GM18520 (cell line): ENCODE measurements at regions not wholly inside any gene's neighbourhood (a gene's known extent, or its start where the extent isn't known, plus 50 kb on each side); places are given as distances from the start of the nearest gene placed in this dataset.

ENCODE experiments used
- ATAC-seq: cut with Tn5 transposase; IDR thresholded peaks from one replicate; pipeline ENCODE4 v1.9.1; 2021; ENCODE audit not compliant: unreplicated experiment

DNA sequence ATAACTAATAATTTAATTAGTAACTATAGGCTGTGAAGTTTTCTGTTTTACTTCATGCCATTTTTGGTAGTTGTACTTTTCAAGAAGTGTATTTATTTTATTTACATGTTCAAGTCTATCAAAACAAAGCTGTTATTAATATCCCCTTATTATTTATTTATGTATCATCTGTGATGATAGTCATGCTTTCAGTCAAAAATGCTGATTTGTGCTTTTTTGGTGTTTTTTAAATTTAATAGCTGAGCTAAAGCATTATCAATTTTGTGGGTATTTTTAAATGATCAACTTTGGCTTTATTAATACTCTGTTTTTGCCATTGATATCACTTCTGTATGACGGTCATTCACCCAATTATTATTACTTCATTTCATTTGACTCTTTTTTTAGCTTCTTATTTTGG, 1229.2 kb upstream of the CADM2 start:
- ATAC-seq, result no peak

- no peak for ATAC-seq
These were observed 1224.1 kb upstream of the CADM2 start for GRCh38 chr3:83734656-83735055.

DNA sequence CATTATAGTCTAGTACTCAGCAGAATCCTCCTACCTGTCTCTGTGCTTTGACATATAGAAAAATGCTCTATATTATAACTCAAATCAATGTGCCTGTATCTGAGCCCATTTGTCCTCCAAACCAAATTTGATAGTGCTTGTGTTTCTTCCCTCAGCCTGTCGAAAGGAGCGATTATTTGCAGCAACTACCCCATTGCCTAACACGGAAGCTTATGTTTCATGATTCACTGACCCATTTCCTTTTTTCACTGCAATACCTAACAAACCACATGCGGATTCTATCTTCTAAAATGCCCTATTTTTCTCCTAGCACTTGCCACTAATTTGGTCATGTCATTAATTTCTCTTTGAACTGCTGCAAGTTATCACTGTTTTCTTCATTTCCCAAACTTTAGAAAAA, 1220.6 kb upstream of the CADM2 start:
- ATAC-seq, result no peak

DNA sequence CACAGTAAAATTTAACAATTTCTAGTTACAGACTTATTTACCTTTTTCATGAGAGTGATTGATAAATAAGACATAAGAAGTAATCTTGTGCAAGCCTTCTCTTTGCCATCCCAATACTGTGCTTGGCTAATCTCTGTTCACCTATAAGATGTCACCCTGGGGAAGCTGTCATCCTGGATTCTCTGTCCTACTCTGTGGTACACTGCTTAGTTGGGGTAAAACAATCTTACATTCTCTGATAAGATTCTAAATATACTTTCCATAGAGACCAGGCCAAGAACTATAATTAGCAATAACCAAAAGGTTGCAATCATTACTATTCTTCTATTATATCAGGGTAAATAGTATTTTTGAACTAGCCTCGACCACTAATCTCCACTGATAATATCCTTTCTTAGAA, 1218.3 kb upstream of the CADM2 start:
- no peak for ATAC-seq

GRCh38 chr3:83765956-83766355, 1192.8 kb upstream of the CADM2 start:
- ATAC-seq, result no peak

GRCh38 chr3:83769791-83770663, 1188.8 kb upstream of the CADM2 start:
- no peak for ATAC-seq

DNA sequence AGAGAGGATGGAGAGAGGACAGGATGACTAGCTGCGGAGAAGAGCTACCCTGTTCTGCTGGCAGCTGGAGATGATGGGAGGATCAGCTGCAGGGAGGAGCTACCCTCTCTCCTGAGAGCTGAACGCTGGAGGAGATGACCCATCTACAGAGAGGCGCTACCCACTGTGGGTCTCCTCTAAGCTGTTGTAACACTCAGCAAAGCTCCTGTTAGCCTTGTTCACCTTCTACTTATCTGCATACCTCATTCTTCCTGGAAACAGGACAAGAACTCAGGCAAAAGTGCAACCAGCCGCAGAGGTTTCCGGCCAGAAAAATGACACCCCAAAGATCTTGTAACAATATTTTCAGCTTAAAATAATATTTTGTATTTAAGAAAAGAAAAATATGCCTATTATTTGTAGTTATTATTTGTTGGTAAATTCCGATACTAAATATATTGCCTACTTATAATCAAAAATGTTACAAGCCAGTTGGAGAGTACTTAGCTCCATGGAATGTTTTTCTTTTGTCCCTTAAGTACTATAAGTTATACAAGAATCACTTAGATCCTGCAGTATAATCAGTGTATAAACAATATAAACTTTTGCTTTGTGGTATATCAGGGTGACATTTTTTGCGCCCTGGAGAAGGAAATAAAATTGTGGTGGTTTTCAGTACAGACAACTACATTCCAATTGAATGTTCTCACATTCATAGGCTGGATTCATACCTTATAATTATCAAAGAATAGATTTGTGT, 1188.0 kb upstream of the CADM2 start:
- no peak for ATAC-seq

- ATAC-seq, result no peak
These were observed 1156.0 kb upstream of the CADM2 start for GRCh38 chr3:83802801-83803200.

- ATAC-seq, result no peak
These were observed 1151.3 kb upstream of the CADM2 start for GRCh38 chr3:83807511-83807910.

DNA sequence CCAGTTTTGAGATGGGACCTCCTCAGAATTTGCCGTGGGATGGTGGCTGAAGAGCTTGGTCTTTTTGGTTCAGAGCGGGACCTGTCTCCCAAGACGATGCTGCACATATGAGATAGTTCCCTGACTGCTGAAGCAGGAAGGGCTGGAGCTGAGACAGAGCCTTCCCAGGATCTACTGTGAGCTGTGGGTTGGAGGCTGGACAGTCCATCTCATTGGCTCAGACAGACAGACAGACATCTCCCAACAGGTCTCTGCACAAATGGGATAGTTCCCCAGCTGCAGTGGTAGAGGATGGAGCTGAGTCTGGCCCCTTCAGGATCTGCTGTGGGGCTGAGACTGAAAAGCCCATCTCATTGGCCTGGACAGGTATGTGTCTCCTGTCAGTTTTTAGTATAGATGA, 1145.6 kb upstream of the CADM2 start:
- no peak for ATAC-seq

GRCh38 chr3:83816653-83817052, 1142.1 kb upstream of the CADM2 start:
- no peak for ATAC-seq

- ATAC-seq, result no peak
These were observed 1137.3 kb upstream of the CADM2 start for GRCh38 chr3:83821506-83821905.

DNA sequence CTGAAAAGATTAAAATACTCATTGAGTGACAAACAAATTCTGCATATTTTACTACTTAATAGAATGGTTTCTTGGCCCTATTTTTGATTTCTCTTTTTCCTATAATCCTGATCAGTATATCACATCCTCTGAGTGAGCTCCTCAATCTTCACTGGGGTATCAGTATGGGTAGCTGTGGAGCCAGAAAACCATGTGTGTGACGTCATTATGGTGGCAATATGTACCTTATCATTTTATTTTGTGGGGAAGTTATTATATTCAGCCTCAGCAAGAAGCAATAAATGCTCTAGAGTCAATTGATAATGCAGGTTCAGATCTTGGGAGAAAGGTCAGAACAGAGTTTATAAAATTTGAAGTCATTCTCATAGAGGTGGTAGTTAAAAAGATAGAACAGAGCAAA, 1135.7 kb upstream of the CADM2 start:
- ATAC-seq, result no peak

DNA sequence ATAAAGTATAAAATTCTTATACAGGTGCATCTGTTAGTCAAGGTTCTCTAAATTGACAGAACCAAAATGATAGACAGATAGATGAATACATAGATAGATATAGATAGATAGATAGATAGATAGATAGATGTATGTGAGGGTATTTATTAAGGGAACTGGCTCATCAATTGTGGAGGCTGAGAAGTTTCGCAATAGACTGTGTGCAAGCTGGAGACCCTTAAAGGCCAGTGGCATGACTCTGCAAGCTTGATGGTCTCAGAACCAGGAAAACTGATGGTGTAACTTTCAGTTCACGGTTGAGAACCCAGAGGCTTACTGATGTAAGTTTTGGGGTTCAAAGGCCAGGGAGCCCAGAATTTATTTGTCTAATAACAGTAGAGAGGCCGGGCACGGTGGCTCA, 1123.7 kb upstream of the CADM2 start:
- ATAC-seq, result no peak

DNA sequence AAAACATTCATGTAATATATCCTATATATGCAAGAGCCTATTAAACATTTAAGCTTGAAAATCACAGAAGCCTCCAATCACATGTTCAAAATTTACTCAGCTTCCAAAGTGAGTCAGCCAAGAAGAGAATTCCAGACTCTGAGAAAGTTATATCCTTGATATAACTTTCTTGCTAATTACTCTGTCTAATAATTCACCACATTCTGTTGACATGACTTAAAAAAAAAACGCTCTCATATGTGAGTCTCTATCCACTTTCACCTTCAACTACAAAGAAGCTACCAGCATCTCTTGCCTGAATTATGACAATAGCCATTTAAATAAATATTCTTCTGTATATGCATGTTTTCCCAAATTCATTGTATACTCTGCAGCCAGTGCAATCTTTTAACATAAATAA, 1116.3 kb upstream of the CADM2 start:
- no peak for ATAC-seq

DNA sequence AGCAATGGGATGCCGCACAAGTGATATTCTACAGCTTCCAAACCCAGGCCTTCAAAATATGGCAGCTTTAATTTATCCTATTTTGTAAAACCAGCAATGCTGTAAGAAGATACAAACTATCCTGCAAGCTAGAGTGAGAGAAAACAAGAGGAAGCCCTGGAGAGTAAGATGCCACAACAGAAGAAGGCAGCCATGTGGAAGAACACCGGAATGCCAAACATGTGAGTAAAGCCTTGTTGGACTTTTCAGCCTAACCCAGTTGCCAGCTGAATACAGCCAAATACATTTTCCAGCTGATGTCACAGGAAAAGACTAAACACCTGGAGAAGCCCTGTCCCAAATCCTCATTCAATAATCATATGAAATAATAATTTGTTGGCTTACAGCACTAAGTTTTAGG, 1115.1 kb upstream of the CADM2 start:
- ATAC-seq, result no peak

DNA sequence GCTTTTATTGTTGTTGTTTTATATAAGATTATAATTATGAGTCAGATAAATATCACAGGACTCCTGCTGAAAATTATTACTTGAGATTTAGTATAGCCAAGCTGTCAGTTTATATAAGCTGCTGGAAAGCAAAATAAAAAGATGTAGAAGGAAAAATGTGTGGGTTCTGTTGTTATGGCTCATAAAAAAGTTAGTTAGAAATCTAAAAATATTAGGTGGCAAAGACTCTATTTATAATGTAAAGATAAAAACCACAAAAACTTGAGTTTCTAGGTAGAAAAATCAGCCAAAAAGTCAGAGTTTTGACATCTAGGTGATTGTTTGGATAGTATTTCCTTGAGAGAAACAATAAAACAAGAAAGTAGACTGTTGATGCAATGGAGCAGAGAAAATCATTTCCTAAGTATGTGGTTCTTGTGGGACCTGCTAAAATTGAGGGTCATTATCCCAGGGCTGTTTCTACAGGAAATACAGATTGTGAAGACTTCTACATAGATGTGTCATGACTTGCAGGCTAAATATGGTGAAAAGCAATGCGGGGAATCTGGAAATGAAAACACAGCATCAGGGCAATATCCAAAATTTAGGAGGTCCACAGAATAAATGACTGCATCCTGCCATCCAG, 1109.6 kb upstream of the CADM2 start:
- no peak for ATAC-seq

DNA sequence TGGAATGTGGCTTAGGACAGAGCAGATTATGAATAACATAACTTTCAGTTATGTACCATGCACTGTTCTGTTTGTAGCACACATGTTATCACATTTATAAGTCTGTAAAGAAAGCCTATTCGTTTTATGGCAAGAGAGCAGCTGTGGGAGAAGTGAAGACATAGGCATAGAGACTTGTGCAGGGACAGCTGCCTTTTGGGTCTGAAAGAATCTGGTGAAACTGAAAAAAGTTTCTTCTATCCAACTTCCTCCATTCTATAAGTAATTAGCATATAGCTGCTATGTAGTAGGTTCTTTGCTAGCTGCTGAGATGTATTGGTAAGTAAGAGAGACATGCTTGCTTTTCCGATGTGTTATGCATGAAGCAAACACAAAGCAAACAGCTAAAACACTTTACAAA, 1095.4 kb upstream of the CADM2 start:
- ATAC-seq, result no peak

DNA sequence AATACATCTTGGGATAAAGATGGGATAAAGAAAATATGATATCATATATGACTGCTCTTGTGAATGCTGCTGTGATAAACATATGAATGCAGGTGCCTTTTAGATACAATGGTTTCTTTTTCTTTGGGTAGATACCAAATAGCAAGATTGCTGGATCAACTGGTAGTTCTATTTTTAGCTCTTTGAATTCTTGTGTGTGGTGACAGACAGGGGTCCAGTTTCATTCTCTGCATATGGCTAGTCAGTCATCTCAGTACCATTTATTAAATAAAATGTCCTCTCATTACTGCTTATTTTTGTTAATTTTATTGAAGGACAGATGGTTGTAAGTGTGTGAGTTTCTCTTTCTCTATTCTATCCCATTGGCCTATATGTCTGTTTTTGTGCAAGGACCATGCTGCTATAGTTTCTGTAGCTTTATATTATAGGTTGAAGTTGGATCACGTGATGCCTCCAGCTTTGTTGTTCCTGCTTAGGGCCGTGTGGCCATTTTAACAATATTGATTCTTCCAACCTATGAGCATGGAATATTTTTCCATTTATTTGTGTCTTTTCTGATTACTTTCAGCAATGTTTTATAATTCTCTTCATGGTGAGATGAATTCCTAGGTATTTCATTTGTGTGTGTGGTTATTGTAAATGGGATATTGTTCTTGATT, 1089.8 kb upstream of the CADM2 start:
- no peak for ATAC-seq

GRCh38 chr3:83873550-83873949, 1085.2 kb upstream of the CADM2 start:
- ATAC-seq, result no peak

GRCh38 chr3:83877910-83878309, 1080.9 kb upstream of the CADM2 start:
- ATAC-seq, result no peak
